ENCODE measurements at regions not wholly inside any gene's neighbourhood (a gene's known extent, or its start where the extent isn't known, plus 50 kb on each side); places are given as distances from the start of the nearest gene placed in this dataset.

DNA sequence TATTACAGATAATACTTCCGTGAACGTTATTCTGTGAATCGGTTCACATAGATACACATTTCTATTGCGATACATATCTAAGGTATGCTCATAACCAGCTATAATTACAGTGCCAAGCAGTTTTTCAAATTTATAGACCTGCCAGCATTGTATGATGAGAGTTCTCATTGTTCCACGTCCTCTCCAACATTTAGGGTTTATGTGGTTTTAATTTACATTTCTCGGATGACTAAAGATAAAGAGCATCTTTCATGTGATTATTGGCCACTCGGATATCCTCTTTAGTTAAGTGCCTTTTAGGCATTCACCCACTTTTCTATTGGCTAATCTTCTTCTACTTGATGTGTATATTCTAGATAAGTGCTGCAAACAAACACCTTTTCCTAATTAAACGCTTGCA, 134.7 kb upstream of the CCDC54 start:
- DNase-seq = peak; percentile 45

DNA sequence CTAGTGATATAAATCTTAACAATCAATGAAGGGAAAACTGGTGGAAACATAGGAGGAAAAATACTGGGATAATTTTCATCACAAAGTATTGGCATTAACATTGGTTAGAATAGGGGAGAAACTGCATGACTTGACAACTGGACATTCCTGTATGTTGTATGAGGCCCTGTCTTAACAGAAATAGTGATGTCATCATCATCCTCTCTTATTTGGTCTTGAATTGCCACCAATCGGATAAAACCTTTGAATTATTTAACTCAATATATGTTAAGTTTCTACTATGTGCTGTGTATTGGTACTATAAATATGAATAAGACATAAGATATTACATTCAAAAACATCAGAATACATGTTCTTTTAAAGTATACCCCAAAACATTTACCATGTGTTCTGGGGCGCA, 130.1 kb upstream of the CCDC54 start:
- DNase-seq = no peak

DNA sequence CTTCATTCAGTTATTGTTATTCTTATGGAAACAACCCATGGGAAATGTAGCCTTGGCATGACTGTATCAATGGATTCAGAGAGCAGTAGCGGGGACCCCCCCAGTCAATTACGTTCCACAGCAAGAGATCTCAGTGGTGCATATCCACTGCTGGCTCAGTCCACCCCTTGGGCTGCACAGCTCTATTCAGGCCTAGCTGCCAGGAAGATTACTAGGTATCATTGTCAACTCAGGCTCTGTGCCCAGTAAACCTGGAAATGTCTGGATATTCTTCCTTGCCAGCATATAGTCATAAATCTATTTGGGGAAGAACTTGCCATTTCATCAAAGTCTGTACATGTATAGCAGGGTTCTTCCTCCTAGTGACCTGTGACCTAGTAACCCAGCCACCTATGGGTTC, 128.1 kb upstream of the CCDC54 start:
- DNase-seq = no peak

DNA sequence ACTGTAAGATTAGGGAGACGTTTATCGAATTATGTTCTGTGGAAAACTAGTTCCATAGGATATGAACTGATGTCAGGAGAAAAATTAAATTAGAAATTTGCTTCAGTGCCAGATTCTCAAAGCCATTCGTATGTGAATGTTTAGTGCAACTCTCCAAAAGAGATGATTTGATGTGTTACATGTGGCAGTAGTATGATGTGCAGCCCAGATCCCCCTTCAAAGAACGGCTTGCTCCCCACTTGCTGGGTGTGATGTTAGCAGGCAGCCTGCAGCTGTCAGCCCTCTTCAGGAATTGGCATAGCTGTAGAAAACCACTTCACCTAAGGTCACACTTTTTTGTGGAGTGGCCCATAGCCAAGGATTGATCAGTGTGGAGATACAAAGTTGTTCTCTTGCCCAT, 127.0 kb upstream of the CCDC54 start:
- DNase-seq = no peak

DNA sequence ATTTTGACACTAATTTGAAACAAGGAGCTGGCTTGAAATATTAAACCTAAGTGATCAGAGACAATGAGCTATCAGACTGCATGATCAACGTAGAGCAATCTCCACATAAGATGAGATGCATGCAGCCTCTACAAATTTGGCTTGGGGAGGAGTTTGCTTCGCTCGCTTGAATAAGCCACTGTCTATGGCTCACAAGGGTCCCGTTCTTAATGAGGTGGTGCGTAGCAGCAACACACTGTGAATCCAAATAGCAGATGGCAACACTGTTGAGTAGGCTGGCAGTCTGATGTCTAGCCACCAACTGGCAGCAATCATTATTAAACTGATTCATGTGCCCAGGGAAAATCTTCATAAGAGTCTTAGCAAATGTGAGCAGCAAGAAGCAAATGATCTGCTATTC, 125.4 kb upstream of the CCDC54 start:
- peak; percentile 91 for DNase-seq

DNA sequence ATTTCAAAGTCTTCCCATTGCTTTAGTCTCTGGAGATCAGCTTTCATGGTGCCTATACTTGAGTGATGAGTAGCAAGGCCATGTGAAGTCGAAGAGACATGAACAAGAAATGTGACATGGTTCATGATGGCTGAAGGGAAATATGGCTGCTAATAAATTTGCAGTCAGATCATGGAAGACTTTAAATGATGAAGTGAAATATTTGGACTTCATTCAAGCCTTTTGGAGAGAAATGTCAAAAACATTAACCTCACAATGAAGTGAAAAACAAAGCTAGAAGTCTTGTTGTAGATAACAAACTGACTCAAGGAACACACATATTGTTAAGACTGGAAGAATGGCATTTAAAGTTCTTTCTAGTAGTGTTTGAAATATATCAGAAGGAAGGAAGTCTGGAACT, 120.3 kb upstream of the CCDC54 start:
- no peak for DNase-seq

DNA sequence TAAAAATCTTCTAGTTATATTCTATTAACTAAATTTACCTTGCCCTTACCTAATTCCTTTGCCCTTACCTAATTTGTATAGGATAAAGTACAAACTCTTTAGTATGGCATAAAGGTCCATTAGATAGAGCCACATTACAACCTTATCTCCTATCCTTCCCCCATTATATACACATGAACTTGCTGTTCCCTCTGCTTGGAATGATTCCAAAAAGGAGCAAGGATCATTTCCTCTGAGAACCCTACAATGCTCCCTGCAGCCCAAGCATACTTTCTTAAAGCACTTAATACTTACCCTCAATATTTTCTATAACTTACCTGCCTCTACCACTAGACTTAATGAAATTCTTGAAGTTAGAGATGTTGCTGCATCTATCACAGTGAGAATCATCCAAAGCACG, 118.9 kb upstream of the CCDC54 start:
- no peak for DNase-seq

DNA sequence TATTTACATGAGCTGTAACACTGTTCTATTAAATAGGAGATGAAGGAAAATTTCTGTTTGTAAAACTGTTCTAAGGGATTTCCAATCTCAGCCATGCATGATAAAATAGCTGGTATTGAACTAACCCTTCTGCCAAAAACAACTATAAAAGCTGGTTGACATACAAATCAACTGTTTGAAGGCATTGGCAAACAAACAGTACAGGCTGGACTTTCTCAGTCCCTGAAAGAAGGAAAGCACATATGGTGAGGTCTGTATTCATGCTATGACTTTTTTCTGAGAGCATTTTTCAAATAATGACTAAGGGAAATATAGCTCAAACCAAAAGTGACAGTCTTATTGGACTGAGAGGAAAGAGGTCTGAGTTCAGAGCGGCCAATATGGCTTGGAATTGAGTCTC, 117.0 kb upstream of the CCDC54 start:
- no peak for DNase-seq

DNA sequence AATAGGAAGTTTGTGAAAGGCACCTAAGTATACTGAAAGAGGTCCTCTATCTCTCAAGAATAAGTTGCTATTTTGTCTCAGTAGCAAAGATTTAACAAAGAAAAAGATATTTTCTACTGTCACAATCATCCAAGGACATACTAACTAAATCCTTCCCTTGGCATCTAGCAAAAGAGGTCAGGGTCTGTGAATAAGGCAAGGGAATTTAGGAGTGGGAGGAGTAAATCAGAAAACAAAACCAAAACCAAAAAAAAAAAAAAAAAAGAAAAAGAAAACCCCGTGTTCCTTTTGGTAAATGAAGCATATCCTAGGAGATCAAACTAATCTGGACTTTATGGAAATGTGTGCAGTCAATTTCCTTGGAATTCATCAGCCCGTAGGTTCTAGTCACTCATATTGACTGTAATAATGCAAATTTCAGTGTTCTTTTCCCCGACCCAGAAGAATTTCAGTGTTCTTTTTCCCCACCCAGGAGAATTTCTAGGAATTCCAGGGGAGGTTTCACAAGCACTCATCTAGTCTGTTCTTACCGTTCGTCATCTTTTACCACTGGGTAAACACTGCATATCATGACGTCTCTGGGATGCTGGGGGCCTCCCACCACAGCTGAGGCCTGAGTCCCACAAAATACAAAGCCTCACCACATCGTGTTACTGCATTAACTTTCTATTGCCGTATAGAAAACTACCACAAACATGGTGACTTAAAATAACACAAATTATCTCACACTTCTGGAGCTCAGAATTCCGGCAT, 113.8 kb upstream of the CCDC54 start:
- no peak for DNase-seq

DNA sequence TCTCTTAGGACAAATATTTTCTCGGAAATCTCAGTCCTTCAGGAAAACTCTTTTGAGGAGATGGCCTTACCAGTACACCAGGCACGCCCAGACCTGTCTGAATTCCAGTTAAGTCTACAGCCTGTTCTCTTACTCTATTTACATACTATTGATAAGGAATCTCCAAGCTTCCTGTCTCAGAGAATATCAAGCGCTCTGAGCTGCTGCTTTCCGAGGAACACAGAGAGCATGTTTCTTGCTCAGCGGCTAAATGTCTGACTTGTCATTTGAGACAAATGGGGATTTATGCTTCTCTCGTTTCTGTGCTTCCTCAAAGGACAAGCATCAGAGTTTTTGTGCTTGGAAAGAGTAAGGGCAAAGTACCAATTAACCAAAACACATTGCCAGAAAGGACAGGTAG, 112.4 kb upstream of the CCDC54 start:
- DNase-seq = no peak

DNA sequence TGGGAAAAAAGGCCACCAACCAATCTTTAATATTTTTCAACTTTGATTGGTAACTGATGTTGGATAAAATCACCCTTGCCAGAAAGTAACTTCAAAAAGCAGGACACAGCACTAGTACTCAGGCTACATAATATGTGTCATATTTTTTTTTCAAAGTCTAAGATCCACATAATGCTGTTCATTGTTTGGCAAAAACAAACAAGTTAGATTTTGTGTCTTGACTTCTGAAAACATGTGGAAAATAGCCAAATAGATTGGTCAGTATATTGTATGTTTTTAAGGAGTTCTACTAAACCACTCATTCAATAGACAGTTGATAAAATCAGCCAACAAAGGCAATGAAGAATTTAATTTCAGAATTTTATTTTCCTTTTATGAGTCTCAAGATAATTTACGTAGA, 111.7 kb upstream of the CCDC54 start:
- no peak for DNase-seq

DNA sequence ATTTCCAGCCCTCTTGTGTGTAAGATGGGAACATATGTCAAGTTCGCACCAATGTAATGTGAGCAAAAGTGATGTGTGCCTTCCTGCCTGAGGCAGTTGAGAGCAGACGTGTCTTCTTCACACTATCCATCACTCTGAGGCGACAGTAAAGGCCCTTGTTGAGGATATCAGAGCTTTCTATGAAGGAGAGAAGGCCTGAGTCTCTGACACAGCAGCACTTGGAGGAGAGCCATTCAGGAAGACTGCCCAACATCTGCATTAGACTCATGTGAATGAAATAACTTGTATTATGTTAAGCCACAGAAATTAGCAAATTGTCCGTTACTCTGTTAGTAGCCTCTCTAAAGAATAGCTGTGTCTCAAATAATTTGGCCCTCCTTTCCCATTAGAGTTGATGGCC, 108.8 kb upstream of the CCDC54 start:
- no peak for DNase-seq

DNA sequence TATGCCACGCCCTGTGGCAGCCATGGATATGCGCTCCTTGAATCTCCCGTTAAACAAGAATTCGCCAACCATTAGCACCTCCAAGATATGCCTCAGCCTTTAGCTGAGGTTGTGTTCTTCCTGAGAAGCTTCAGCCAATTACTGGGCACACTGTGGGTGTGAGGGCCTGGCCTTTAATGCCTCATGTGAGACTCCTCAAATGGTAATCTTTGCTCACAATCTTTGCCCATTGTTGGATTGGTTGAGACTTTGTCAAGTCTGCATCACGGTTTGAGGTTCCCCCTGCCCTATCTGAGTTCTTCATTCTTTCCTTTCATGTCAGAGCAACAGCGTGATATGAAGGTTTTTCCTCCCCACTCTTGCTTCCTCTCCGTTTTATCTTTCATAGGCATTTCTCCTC, 108.1 kb upstream of the CCDC54 start:
- DNase-seq = no peak

DNA sequence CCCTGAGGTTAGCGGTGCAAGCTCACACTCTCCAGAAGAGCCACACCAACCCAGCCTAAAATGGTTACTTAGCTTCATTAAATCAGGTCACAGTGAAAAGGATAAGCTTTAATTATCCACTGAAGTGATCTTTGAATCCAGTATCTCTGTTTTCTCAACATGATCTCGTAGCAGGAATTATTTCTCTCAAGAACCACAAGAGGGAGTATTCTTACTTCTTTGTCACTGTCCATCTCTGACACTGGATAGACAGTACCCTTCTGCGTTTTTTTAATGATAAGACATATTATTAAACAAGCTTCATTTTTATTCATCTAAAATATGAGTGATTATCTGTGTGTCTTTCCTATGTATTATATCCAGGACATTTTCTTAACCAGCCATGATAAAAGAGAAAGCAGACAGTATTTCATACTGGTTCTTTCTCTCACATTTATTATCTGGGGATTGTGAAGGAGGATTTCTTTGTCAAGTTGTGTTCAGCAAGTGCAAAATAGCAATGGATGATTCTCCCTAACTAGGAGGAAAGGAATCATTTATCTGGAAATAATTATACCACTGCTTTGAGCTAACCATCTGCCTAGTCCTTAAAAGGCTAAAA, 105.4 kb upstream of the CCDC54 start:
- DNase-seq = peak; percentile 84

DNA sequence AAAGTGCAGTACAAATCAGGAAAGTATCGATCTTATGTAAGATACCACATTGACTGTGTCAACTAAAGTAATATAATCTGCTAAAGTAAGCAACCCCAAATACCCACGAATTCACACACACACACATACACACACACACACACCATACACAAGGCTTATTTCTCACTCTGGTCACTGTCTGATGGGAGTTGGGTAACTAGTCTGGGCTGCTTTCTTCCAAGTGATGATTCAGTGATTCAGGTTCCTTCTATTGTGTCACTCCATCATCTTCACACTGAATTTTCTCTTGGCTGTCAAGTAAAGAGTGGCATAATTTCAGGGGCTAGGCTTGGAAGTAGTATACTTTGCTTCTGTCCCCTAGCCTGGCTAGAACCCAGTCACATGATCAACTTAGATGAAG, 104.8 kb upstream of the CCDC54 start:
- no peak for DNase-seq

DNA sequence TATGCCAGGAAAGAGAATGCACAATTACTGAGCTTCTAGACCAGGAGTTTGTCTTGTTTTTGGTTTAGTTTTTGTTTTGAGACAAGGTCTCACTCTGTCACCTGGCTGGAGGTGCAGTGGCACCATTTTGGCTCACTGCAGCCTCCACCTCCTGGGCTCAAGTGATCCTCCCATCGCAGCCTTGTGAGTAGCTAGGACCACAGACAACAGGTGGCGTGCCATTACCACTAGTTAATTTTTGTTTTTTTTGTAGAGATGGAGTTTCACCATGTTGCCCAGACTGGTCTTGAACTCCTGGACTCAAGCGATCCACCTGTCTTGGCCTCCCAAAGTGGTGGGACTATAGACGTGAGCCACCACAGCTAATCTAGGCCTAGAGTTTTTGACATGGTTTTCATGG, 104.4 kb upstream of the CCDC54 start:
- no peak for DNase-seq

DNA sequence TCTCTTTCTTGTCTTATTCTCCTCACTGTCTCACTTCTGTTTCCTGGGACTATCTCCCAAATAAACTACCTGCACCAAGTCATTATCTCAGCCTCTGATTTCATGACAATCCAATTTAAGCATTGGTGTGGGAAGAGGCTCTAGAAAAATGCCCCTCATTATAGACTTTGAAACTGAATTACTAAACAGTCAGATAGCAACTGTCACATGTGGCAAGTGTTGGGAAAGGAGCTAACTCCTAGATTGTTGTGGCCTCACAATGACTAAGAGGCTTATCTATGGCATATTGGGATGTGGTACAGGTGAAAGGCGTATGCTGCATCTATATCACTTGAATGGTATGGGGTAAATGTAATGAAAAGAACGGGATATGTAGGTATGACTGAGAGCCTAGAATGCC, 103.5 kb upstream of the CCDC54 start:
- no peak for DNase-seq

DNA sequence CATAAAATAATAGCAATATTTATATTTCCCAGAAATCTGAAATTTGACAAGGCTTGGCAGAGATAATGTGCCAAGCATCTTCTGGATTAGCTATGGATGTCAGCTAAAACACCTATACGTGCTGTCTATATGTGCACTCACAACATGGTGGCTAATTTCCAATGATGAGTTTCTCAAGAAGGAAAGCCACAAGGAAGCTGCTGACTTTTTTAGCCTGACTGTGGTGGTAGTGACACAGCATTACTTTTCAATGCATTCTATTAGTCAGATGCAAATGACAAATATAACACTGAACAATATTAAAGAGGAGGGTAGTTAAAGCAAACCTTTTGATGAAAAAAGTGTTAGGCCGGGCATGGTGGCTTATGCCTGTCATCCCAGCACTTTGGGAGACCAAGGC, 101.7 kb upstream of the CCDC54 start:
- DNase-seq = no peak

DNA sequence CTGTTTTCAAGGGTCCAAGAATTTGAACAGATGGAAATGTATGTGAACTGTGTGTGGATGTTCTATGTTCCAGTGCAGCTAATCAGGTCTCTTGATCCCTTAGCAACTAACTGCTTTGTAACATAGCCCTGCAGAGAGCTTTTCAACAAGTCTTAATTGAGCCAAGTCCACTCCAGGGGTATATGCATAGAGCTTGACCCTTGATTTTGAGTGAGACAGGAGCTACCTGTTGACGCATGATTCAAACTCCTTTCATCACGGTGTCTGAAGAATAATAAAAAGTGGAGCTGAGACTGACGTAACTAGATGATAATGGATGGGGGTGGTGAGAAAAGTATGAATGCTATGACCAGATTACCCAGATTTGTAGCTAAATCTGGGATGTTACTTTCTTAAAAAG, 93.3 kb upstream of the CCDC54 start:
- DNase-seq = no peak

DNA sequence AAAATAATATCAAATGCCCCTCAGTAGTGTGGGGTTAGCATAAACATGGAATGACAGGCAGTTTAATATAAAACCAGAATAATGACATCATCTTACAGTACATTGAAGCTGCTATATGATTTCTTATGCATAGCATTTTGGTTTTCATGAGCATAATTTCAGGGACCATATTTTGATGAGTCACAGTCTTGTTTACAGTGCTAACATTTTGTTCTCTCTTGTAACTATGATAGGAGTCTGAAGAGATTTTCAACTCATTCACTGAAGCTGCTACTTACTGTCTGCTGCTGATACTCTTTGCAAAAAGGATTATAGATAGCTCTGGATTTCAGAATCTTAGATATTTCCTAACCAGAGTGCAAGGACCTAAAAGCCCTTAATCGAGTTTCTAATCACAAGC, 92.6 kb upstream of the CCDC54 start:
- no peak for DNase-seq

DNA sequence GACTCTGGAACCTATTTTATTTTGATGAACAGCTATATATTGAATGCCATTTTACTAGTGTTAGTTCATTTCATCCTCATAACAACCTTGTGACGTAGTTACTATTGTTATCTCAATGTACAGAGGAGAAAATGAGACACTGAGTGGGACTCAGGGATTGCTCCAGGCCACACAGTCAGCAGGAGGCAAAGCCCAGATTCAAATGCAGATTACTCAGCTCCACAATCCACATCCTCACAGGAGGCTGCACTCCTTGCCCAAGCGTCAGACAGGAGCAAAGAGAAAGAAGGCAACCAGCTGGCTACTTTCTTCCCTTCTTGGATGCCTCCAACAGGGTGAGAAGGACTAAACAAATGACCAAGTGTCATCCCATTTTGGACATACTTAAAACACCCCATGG, 92.0 kb upstream of the CCDC54 start:
- DNase-seq = no peak

DNA sequence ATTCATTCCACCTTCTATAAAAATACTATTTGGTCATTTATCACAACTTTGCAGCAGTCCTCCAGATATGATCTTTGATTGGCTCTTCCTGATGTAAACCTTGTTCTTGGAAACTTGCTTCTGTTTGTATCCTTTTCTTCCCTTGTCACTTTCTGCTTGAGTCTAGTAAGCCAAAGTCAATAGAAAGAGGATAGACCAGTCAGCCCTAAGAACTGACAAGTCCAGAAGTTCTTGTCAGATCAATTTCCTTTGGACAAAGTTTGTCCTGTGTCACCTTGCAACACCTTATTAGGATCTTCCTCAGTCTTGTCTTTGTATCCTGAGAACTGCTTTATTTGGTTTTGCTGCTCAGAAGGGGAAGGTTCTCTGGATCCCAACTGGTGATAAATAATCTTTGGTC, 87.9 kb upstream of the CCDC54 start:
- DNase-seq = no peak

DNA sequence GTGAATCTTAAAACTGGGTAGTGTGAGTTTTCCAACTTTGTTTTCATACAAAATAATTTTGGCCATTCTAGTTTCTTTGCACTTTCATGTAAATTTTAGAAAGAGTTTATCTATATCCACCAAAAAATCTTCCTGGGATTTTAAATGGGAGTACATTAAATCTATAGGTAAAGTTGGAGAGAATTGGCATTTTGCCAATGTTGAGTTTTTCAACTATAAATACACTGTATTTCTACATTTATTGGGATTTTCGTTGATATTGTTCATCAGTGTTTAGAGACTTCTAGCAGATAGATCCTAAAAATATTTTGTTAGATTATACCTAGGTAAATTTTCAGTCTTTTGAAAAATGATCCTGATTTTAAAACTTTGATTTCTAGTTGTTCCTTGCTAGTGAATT, 83.1 kb upstream of the CCDC54 start:
- no peak for DNase-seq

DNA sequence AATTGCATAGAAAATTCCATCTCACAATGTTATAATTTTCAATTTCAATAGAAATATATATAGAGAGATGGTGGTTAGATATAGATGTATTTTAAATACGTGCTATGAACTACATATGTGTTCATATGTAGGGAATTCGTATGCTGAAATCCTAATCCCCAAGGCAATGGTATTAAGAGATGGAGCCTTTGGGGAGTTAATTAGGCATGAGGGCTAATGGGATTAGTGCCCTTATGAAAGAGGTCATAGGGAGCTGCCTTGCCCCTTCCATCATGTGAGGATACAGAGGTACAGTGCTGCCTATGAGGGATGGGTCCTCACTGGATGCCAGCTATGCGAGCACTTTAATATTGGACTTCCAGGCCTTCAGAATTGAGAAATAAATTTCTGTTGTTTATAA, 79.6 kb upstream of the CCDC54 start:
- no peak for DNase-seq

DNA sequence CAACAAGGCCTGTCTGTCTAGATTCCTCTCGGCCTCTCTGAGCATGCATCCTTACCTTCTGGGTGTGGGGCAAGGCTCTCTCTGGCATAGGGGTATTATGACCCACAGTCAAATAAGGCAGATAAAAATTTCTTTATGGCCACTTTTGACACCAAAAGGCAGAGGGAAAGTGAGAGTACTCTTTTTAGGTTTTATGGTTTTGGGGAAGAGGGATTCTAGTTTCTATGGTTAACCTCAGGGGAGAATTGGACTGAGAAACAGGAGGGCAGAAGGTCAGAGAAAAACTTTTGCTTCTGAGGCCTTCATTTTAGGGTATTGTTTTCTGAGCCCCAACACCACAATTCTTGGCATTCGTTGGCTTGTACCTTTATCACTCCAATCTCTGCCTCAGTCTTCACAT, 70.0 kb upstream of the CCDC54 start:
- DNase-seq = no peak
